ENCODE measurements at regions not wholly inside any gene's neighbourhood (a gene's known extent, or its start where the extent isn't known, plus 50 kb on each side); places are given as distances from the start of the nearest gene placed in this dataset.

DNA sequence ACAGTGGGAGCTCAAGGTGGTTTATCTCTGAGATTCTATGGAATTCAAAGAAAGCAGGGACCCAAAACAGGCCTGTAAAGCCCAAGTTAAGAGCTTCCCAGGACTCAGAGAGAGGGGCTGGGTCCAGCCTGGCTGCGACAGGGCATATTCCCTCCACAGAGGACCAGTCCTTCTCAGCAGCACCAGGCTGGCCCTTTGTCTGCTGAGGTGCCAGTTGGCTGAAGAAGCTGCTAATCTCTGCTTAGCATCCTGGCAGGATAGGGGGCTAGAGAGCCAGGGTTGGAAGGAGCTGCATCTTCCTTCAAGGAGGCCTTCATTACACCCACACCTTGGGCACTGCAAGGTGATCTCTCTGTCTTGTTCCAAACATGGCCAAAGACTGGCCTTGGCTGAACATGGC lies 68.3 kb upstream of the TUNAR start:
- ChIA-PET CTCF (interaction anchor here (0.6 kb wide), 1 partner anchor 360 kb away, joined by 3 read pairs; no protein-coding TSS in a partner anchor), POLR2A (no interaction called here)
- no peaks in the 10 kb centered on the region for H3K4me1 ChIP-seq (ENCODE audit: control insufficient read depth, insufficient read depth, low read length)
- no peak overlapping the region for H3K27ac ChIP-seq (ENCODE audit: extremely low read depth, low read depth, low read length)
- no peak overlapping the region for H3K4me3 ChIP-seq (ENCODE audit: low read depth, low read length)
- no peaks in the 10 kb centered on the region for H3K9me3 ChIP-seq (ENCODE audit: control insufficient read depth, insufficient read depth, low read depth, low read length)
- H3K36me3 ChIP-seq (ENCODE audit: control insufficient read depth in 2 of 2, insufficient read depth in 1 of 2, low read length in 2 of 2), result no peaks in the 10 kb centered on the region
- TF ChIP-seq SCRT1 (tag by site-specific recombination; IDR thresholded peaks at IDR 0.05; ENCODE audit: borderline replicate concordance) (no peak), ZNF433 (tag by site-specific recombination; IDR thresholded peaks at IDR 0.05; ENCODE audit: low read depth) (no peak), ZNF658 (tag by site-specific recombination; IDR thresholded peaks at IDR 0.05) (no peak), PRDM1 (tag by site-specific recombination; IDR thresholded peaks at IDR 0.05) (no peak), ZNF10 (tag by site-specific recombination; IDR thresholded peaks at IDR 0.05) (no peak), IKZF3 (tag by site-specific recombination; IDR thresholded peaks at IDR 0.05) (no peak), PRDM2 (tag by site-specific recombination; IDR thresholded peaks at IDR 0.05; ENCODE audit: borderline replicate concordance) (no peak), ZNF548 (tag by site-specific recombination; IDR thresholded peaks at IDR 0.05) (no peak), OSR2 (tag by site-specific recombination; IDR thresholded peaks at IDR 0.05) (no peak), ZNF747 (tag by site-specific recombination; IDR thresholded peaks at IDR 0.05) (no peak), ZBTB21 (tag by site-specific recombination; IDR thresholded peaks at IDR 0.05) (no peak), ATF2 (tag by site-specific recombination; IDR thresholded peaks at IDR 0.05; ENCODE audit: low read depth) (no peak), ZNF157 (tag by site-specific recombination; IDR thresholded peaks at IDR 0.05) (no peak), SP3 (tag by site-specific recombination; IDR thresholded peaks at IDR 0.05) (no peak)

- H3K27ac ChIP-seq (ENCODE audit: extremely low read depth, low read depth, low read length), result no peak overlapping the region
- H3K36me3 ChIP-seq (ENCODE audit: control insufficient read depth in 2 of 2, insufficient read depth in 1 of 2, low read length in 2 of 2), result no peaks in the 10 kb centered on the region
- TF ChIP-seq, protein P1, sequence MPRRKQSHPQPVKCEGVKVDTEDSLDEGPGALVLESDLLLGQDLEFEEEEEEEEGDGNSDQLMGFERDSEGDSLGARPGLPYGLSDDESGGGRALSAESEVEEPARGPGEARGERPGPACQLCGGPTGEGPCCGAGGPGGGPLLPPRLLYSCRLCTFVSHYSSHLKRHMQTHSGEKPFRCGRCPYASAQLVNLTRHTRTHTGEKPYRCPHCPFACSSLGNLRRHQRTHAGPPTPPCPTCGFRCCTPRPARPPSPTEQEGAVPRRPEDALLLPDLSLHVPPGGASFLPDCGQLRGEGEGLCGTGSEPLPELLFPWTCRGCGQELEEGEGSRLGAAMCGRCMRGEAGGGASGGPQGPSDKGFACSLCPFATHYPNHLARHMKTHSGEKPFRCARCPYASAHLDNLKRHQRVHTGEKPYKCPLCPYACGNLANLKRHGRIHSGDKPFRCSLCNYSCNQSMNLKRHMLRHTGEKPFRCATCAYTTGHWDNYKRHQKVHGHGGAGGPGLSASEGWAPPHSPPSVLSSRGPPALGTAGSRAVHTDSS (tag by site-specific recombination; IDR thresholded peaks at IDR 0.05), result no peak
- TF ChIP-seq SP7 (tag by site-specific recombination; IDR thresholded peaks at IDR 0.05) (no peak), ZNF423 (tag by site-specific recombination; IDR thresholded peaks at IDR 0.05) (no peak), SETDB1 (IDR thresholded peaks at IDR 0.05; ENCODE audit: insufficient read length, low read length) (no peak), ZXDB (tag by site-specific recombination; IDR thresholded peaks at IDR 0.05) (no peak), ZEB2 (tag by site-specific recombination; IDR thresholded peaks at IDR 0.05) (no peak)
- TF ChIP-seq, protein P2, sequence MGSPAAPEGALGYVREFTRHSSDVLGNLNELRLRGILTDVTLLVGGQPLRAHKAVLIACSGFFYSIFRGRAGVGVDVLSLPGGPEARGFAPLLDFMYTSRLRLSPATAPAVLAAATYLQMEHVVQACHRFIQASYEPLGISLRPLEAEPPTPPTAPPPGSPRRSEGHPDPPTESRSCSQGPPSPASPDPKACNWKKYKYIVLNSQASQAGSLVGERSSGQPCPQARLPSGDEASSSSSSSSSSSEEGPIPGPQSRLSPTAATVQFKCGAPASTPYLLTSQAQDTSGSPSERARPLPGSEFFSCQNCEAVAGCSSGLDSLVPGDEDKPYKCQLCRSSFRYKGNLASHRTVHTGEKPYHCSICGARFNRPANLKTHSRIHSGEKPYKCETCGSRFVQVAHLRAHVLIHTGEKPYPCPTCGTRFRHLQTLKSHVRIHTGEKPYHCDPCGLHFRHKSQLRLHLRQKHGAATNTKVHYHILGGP (tag by site-specific recombination; IDR thresholded peaks at IDR 0.05), result no peak
- TF ChIP-seq, protein P3, sequence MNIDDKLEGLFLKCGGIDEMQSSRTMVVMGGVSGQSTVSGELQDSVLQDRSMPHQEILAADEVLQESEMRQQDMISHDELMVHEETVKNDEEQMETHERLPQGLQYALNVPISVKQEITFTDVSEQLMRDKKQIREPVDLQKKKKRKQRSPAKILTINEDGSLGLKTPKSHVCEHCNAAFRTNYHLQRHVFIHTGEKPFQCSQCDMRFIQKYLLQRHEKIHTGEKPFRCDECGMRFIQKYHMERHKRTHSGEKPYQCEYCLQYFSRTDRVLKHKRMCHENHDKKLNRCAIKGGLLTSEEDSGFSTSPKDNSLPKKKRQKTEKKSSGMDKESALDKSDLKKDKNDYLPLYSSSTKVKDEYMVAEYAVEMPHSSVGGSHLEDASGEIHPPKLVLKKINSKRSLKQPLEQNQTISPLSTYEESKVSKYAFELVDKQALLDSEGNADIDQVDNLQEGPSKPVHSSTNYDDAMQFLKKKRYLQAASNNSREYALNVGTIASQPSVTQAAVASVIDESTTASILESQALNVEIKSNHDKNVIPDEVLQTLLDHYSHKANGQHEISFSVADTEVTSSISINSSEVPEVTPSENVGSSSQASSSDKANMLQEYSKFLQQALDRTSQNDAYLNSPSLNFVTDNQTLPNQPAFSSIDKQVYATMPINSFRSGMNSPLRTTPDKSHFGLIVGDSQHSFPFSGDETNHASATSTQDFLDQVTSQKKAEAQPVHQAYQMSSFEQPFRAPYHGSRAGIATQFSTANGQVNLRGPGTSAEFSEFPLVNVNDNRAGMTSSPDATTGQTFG (tag by site-specific recombination; IDR thresholded peaks at IDR 0.05; ENCODE audit: borderline replicate concordance), result no peak
- H3K4me3 ChIP-seq (ENCODE audit: low read depth, low read length), result no peak overlapping the region
- H3K4me1 ChIP-seq (ENCODE audit: control insufficient read depth, insufficient read depth, low read length), result no peaks in the 10 kb centered on the region
- H3K9me3 ChIP-seq (ENCODE audit: control insufficient read depth, insufficient read depth, low read depth, low read length), result no peaks in the 10 kb centered on the region
- CTCF ChIA-PET, result no interaction called here
- POLR2A ChIA-PET, result no interaction called here
Measured at GRCh38 chr14:95796788-95797187, 79.8 kb upstream of the TUNAR start.
